ENCODE measurements at regions not wholly inside any gene's neighbourhood (a gene's known extent, or its start where the extent isn't known, plus 50 kb on each side); places are given as distances from the start of the nearest gene placed in this dataset.

DNA sequence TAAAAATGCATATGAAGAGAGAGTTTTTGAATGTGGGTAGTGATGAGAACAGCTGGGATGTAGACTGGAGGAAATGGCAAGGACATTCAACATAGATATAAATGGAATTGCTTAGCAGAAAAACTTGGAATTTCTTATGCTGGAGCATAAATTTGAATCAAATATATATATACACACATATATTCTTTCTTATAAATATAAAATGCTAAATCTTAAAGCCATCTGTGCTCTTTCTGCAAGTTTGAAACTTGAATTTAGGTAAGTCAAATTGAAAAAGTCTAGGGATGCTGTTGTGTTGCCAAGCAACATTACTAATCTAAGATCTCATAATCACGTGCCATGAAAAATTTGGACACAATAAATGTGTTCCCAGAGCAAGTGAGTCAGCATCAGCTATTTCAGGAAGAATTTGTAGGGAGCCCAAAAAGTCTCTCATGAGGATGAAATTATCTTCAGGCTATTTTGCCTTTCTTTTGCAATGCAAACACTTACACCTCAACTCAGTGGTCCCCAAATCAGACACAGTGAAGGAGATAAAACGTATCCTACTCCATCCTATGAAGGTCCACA is 58.4 kb upstream of the ALDH1A1 start:
- DNase-seq (ENCODE audit: low spot score) = no peak
- no peak overlapping the region for H3K27ac ChIP-seq
- TF ChIP-seq, protein P1, sequence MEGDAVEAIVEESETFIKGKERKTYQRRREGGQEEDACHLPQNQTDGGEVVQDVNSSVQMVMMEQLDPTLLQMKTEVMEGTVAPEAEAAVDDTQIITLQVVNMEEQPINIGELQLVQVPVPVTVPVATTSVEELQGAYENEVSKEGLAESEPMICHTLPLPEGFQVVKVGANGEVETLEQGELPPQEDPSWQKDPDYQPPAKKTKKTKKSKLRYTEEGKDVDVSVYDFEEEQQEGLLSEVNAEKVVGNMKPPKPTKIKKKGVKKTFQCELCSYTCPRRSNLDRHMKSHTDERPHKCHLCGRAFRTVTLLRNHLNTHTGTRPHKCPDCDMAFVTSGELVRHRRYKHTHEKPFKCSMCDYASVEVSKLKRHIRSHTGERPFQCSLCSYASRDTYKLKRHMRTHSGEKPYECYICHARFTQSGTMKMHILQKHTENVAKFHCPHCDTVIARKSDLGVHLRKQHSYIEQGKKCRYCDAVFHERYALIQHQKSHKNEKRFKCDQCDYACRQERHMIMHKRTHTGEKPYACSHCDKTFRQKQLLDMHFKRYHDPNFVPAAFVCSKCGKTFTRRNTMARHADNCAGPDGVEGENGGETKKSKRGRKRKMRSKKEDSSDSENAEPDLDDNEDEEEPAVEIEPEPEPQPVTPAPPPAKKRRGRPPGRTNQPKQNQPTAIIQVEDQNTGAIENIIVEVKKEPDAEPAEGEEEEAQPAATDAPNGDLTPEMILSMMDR (conservative IDR thresholded peaks at IDR 0.05; ENCODE audit: low read depth) = no peak
- ChIA-PET CTCF (no interaction called here), POLR2A (ENCODE audit: low non-redundant PET) (no interaction called here)

DNA sequence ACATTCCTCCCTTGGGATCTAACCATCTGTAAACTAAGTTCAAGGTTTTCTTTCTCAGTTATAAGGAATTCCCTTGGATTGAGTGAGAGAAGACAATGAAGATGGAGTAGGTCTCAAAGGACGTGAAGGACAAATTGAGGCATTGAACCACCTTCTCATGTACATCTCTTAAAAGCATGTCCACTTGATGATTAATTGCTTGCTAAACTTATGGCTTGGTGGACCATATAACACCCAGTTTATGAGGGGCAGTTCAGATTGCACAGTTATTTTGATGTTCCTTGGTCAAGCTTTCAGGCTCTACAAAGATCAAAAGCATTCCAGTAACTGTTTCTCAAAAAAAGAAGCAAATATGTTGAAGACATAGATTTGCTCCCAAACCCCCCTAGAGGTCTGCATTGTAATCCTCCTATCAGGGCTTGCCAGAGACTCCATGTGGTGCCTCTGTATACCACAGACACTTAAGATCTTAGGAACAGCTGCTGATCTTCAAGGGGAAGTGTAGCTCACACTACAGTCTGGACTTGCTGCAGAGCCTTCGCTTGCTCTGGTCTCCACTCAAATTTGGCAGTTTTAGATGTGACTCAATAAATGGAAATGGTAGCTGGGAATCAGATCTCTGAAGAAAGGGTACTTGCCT is 56.9 kb upstream of the ALDH1A1 start:
- TF ChIP-seq, protein P1 (conservative IDR thresholded peaks at IDR 0.05; ENCODE audit: low read depth) = no peak
- DNase-seq (ENCODE audit: low spot score) = no peak
- CTCF ChIA-PET = interaction anchor here (0.6 to 1.8 kb wide), 3 partner anchors 13 to 178 kb away, joined by 3 to 7 read pairs (median 4); no protein-coding TSS in a partner anchor
- POLR2A ChIA-PET (ENCODE audit: low non-redundant PET) = no interaction called here
- no peak overlapping the region for H3K27ac ChIP-seq

DNA sequence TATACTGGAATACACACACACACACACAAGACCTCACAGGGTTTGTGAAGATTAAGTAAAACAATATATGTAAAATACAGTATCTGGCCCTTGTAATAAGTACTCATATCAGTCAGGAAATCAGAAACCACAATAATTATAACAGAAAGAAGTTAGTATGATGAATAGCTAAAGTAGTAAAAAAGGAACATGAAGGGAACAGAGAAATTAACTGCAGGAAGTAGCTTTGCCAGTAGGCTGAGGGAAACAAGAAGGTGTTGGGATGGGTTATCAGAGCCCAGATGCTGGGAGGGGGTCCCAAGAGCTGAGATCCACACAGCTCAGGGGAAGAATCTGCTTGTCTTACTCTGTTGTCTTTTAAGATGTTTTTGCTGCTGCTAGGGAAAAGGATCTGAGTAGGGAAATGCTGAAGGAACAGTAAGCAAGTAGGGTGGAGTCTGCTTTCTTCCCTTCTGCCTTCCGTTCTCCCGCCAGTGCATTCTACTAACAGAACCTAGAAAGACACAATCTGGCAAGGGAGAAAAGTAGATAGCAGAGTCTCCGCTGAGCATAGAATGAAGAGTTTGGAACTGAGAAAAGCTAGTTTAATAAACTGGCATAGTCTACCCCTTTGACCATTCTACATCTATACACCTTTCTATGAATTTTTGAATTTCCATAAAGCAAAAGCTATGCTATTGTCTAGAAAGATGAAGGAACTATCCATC is 55.3 kb upstream of the ALDH1A1 start:
- no peak for DNase-seq (ENCODE audit: low spot score)
- H3K27ac ChIP-seq = no peak overlapping the region
- ChIA-PET CTCF (interaction anchor here (0.5 to 1.8 kb wide), 6 partner anchors 15 to 713 kb away, joined by 3 to 7 read pairs (median 3); no protein-coding TSS in a partner anchor), POLR2A (ENCODE audit: low non-redundant PET) (no interaction called here)
- TF ChIP-seq, protein P1 (conservative IDR thresholded peaks at IDR 0.05; ENCODE audit: low read depth) = no peak

DNA sequence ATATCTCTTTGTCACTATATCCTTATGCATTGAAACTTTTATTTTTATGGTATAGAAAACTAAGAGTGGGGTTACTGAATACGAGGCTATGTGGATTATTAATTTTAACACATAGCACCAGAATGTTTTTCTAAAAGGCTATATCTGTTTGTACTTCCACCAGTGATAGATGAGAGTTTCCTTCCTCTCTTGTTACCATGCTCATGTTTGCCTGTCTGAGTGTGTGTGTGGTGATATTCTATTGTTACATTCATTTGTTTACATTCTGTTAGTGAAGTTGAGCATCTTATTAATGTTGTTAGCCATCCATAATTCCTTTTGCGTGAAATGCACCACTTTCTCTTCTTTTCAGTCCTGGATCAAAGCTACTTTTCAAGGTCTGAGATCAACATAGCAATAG is 54.1 kb upstream of the ALDH1A1 start:
- CTCF ChIA-PET = no interaction called here
- TF ChIP-seq, protein P1 (conservative IDR thresholded peaks at IDR 0.05; ENCODE audit: low read depth) = no peak
- DNase-seq (ENCODE audit: low spot score) = no peak

More for the DNA sequence above, 54.1 kb upstream of the ALDH1A1 start:
- H3K27ac ChIP-seq = no peak overlapping the region
- POLR2A ChIA-PET (ENCODE audit: low non-redundant PET) = no interaction called here

Data from RWPE1 (cell line).